ENCODE measurements at regions not wholly inside any gene's neighbourhood (a gene's known extent, or its start where the extent isn't known, plus 50 kb on each side); places are given as distances from the start of the nearest gene placed in this dataset.

GRCh38 chr5:4387290-4387689, 752.8 kb upstream of the ADAMTS16 start:
- DNase-seq (ENCODE audit: low spot score), result no peak

DNA sequence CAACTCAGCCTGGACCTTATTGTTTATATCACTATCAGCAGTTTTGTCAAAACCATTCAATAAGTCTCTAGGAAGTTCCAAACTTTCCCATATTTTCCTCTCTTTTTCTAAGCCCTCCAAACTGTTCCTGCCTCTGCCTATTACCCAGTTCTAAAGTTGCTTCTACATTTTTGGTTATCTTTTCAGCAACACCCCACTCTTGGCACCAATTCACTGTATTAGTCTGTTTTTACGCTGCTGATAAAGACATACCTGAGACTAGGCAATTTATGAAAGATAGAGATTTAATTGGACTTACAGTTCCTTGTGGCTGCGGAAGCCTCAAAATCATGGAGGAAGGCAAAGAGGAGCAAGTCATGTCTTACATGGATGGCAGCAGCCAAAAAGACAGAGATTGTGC, 744.4 kb upstream of the ADAMTS16 start:
- no peak for DNase-seq (ENCODE audit: low spot score)

DNA sequence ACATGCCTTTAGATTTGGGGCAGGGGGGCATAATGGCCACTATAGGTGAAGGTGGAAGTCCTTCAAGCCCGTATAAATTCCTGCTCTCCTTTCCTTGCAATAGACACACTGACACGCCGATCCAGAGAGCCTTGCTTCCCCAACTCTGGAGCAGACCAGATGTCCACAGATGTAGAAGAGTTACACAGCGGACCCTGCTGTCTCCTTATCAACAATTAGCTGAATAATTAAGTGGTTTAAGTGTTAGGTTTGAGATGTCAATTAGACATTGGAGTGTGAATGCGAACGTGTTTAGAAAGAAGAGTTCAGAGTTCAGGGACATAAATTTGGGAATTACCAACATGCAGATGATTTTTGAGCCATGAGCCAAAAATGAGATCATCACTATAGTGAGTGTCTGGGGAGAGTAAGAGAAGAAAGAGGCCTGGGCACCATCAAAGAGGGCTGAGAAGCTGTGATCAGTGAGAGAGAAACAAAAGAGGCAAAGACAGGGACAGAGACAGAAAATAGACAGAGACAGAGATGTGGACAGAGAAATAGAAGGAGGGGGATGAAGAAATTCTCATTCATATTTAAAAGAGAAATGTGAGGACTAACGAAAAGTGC, 734.4 kb upstream of the ADAMTS16 start:
- no peak for DNase-seq (ENCODE audit: low spot score)

- no peak for DNase-seq (ENCODE audit: low spot score)
Observed at GRCh38 chr5:4410151-4410550, 730.0 kb upstream of the ADAMTS16 start.

DNA sequence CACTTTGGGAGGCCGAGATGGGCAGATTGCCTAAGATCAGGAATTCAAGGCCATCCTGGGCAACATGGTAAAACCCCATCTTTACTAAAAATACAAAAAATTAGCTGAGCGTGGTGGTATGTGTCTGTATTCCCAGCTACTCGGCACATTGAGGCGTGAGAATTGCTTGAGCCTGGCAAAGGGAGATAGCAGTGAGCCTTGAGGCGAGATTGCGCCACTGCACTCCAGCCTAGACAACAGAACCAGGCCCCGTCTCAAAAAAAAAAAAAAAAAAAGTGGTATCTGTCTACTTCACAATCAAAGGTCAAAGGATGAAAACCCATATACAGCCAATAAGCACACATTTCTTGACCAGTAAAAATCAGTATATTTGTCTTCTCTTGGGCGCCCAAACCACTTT, 728.5 kb upstream of the ADAMTS16 start:
- DNase-seq (ENCODE audit: low spot score), result no peak

DNA sequence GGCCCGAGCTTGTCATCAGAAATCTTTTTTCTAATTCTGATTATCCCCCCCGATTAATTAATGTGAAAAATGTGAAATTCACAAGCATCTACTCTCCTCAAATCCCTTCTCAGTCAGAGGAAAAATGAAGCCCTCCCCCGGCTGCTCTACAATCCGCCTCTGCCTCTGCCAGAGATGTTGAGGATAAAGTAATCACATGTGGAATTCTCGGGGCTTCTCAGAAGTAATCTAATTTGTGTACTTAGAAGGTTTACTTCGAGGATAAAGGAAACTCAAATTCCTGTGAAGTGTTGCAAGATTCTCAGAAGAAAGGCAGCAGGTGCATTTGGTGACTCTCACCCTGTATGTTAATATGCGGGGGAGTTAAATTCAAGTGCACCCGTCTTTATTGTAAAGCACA, 726.1 kb upstream of the ADAMTS16 start:
- no peak for DNase-seq (ENCODE audit: low spot score)

DNA sequence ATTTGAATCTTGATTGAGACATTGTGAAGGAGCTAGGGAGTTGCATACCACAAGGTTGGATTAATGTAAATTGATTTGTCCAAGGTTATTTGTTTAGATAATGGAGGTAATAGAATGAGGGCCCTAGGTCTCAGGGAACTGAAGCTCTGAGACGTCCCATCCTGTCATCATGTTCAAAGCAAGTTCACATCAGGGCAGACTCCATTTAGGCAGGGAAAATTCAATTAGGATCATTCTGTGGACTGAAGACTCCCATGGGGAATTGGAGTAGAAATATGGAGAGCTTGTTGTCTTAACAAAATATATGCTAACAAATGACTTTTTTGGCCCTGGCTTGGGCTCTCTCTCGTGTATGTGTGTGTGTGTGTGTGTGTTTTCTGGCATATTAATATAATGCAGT, 722.0 kb upstream of the ADAMTS16 start:
- no peak for DNase-seq (ENCODE audit: low spot score)

DNA sequence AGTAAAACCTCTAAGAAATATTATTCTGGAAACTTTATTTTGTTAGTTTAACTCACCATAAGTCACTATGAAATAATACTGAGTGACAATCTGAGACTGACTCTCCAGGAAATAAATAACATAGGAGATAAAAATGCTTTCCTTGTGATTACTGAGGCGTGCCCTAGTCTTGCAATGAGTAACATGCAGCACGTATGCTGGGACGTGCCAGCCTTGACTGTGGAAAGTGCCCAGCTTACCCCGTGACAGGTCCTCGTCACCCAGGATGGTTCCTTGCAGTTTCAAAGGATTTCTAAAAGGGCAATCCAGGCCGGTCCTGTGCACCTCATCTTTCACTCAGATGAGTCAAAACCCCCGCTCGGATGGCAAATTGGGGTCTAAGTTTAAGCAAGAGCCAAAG, 720.8 kb upstream of the ADAMTS16 start:
- DNase-seq (ENCODE audit: low spot score), result no peak

DNA sequence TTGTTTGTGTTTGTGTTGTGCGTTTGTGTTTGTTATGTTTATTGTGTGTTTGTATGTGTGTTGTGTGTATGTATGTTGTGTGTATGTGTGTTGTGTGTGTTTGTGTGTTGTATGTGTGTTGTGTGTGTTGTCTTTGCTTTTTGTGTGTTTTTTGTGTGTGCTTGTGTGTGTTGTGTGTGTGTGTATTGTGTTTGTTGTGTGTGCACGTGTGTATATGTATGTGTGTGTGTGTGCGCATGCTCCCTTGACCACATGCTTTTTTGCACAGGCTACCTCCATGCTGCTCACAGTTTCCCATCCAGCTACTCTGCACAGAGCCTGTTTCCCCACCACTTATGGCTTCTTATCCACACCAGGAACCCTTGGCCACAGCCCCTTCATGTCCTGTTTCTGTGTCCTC, 720.0 kb upstream of the ADAMTS16 start:
- DNase-seq (ENCODE audit: low spot score), result no peak

DNA sequence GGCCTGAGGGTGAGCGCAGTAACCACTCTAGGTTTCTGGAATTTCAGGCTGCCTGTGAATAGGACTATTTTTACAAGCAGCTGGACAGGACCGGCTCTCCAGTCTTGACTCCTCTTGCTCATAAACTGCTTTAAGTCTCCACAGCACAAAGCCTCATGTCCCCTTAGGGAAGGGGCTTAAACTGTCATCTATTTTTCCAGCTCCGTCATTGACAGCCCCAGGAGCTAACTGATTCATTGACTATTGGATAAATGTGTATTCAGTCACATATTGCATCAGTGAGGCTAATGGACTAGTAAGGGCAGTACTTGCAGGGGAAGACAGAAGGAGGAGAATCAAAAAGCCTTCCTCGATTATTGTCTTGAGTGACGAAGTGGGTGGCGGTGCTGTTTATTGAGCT, 719.4 kb upstream of the ADAMTS16 start:
- no peak for DNase-seq (ENCODE audit: low spot score)

DNA sequence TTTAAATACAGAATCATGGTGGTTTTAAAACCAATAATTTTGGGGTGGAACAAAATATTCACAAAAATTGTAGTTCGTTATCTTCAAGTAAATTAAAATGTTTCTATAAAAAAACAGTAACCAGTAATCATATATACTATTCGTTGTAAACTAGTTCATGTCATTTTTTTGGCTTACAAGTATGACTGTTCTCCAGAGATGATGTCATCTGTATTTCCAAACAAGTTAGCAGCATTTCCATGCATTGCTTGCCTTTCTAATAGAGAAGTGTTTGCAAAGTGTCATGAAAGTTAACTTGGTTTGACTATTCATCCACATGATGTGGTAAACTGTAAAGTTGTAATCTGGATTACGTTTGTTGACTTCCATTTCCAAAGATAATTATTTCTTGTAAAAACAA, 717.9 kb upstream of the ADAMTS16 start:
- DNase-seq (ENCODE audit: low spot score), result no peak

DNA sequence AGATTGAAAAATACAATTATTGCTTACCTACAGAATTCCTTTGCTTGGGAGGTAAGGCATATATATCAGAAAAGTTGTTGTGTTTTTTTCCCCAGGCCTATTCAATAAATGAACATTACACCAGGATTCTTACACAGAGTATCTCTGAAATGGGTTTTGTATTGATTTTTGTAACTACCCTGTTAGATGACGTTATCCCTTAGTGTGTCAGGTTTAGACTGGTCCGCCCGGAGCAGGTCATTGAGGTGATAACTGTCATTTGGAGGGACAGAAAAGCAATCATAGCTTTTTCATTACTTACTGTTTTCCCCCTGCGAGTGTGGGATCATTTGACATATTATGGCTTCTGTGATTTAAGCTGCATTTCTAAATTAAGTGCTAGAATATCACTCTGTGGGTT, 715.2 kb upstream of the ADAMTS16 start:
- no peak for DNase-seq (ENCODE audit: low spot score)

DNA sequence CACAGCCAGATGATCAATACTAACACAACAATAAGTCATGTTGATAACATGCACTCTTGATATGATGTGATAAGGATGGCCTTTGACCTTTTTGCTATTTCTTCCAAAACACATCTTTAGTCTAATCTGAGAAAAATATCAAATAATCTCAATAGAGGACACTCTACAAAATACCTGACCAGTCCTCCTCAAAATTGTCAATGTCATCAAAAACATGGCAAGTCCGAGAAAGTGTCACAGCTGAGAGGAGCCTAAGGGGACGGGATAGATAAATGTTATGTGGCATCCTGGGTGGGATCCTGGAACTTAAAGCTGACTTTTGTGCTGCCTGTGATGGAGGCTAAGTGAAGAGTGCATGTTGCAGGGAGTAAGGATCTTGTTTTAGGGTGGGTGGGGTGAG, 699.6 kb upstream of the ADAMTS16 start:
- no peak for DNase-seq (ENCODE audit: low spot score)

DNA sequence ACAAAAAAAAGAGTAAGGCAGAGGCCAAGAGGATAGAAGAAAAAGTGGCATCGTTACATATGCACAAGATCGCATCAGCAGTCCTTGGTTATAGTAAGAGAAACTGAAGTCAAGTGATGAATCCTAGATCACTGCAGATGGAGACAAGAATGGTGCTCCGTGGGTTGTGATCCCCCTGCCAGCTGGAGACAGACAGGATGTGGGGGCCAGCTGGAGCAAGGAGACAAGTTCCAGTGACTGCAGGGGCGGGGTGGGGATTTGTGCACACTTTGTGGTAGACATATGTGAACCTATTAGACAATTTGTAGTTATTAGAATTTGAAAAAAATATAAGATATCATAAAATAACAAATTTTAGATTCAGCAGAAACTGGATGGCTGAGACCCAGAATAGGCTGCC, 697.9 kb upstream of the ADAMTS16 start:
- DNase-seq (ENCODE audit: low spot score), result no peak

GRCh38 chr5:4447657-4448056, 692.5 kb upstream of the ADAMTS16 start:
- DNase-seq (ENCODE audit: low spot score), result no peak

DNA sequence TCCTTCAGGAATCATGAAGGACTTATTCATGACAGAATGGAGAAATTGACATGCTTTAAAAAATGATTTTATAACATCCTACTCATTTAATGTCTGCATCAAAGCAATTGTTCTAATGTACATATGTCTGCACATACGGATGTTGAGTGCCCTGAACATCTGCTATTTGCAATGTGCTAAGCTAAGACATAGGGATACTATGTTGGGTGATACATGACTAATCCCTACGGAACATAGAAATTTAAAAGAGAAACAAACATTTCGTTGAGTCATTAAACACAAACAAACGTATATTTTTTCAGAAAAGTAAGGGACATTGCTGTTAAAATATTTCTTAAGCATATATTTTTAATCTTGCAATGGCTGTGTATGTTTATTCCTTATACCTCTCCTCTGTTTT, 686.5 kb upstream of the ADAMTS16 start:
- no peak for DNase-seq (ENCODE audit: low spot score)

- no peak for DNase-seq (ENCODE audit: low spot score)
Observed at GRCh38 chr5:4479426-4479825, 660.7 kb upstream of the ADAMTS16 start.

- no peak for DNase-seq (ENCODE audit: low spot score)
Observed at GRCh38 chr5:4480528-4481349, 659.4 kb upstream of the ADAMTS16 start.

DNA sequence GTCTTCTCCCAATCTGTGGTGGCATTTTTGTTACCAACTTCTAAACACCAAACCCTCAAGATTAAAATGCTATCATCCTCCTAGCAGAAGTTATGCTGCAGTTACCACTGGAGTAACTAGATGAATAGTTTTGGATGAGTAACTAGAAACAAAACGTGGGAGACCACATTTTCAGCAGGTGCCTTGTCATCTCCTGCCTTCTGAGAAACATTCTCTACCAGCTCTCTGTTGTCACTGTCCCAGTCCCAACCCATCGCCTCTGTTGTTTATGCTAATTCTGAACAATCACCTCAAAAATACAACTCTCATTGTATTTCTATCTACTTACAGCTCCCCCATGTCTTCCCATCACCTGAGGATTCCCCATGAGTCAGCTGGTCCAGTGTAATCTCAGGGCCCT, 652.5 kb upstream of the ADAMTS16 start:
- no peak for DNase-seq (ENCODE audit: low spot score)

GRCh38 chr5:4511996-4512656, 628.0 kb upstream of the ADAMTS16 start:
- no peak for DNase-seq (ENCODE audit: low spot score)

DNA sequence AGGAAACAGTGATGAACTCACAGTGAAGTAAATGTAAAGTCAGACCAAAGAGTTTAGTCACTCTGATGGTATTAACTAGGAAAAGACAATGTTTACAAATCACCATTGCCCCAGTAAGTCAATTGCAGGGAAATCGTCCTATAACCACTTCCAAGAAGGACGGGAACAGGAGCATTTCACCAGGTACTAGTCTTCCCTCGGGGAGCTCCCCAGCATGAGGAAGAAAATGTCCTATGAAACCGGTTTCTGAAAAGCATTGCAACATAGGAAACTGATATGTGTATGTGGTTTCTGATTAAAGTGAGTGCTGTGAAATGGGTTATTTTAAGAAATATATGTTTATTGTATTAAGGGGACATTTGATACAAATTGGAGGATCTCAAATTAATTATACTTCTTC, 626.7 kb upstream of the ADAMTS16 start:
- no peak for DNase-seq (ENCODE audit: low spot score)

- no peak for DNase-seq (ENCODE audit: low spot score)
Observed at GRCh38 chr5:4514067-4514648, 626.0 kb upstream of the ADAMTS16 start.

All from activated CD4-positive, alpha-beta T cell treated with anti-CD3 and anti-CD28 coated beads, Interleukin-2, Interleukin-4, amounts not matched to agents 100 ng/mL and 50 ng/mL, durations not matched to agents 16 hours and 8 hours (primary cell).